HPDE6-E6E7 (cell line): ENCODE measurements at regions not wholly inside any gene's neighbourhood (a gene's known extent, or its start where the extent isn't known, plus 50 kb on each side); places are given as distances from the start of the nearest gene placed in this dataset.
"Not testable (repeated sequence)": the region's sequence is repeated elsewhere in the genome, so short reads cannot be mapped to it uniquely, and the experiment has no call there.

Experiments used
- DNase-seq: peaks from one replicate; pipeline ENCODE4 v3.0.0; 2011; ENCODE audit warnings: missing footprints; ENCODE audit errors: extremely low spot score

DNA sequence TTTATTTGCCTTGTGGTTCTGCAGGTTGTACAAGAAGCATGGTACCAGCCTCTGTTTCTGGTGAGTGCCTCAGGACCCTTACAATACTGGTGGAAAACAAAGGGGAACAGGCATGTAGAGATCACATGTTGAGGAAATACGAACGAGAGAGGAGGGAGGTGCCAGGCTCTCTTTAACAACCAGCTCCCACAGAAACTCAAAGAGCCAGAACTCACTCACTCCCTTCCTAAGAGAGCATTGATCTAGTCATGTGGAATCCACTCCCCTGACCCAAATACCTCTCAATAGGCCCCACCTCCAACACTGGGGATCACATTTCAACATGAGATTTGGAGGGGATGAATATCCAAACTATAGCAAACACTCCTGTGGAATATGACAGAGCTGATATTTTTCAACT, 938.0 kb downstream of the GALC start:
- DNase-seq = no peak

DNA sequence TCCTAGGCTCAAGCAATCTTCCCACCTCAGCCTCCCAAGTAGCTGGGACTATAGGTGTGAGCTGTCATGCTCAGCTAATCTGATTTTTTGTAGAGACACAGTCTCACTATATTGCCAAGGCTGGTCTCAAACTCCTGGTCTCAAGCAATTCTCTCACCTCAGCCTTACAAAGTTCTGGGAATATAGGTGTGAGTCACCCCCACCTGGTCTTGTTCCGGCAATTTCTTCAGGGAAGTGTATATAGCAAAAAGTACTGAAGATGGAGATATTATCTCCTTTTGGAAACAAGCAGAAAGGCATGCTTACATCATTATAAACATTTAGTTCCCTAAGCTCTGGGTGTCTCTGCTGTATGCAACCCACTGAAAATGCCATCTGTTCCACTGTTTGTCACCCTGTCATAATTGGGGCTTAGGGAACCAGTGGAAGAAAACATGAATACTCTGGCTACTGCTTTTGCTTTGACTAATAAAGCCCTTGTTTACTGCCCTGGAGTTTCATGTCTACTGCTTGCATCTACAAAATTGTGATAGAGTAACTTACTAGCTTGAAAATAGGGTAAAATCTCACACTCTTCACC, 940.2 kb downstream of the GALC start:
- DNase-seq = no peak

DNA sequence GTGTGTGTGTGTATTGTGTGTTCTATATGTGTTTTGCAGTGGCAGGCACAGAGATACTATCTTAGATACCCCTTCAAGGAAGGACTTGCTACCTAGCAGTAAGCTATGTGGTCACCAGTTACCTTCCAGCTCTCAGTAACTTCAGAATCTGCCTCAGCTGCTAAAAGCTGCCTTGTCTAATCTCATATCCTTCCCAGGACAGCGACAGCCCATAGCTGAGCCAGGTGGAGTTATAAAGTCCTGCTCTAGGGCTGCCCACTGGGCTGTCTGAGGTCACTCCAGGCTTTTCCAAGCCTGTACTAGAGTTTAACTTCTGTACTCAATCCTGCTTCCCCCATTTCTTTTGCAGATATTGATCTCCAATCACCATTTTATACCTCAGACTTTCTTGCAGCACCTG, 942.6 kb downstream of the GALC start:
- no peak for DNase-seq

DNA sequence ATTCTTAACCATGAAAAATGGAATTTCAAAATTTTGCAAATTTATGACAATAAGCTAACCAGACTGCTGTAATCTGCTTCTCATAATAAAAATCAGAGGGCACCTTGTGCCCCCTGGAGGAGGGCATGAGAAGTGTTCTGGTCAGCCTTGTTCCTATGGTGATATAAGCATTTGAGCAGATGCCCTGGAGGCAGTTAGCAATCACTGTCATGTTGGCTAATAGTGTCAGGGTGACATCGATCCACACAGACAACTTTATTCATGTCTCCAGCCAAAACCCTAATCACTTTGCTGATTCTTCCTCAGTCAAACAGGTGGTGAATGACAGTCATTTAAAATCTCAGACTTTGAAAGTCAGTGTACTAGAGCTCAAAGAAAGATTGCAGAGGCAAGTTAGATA, 943.0 kb downstream of the GALC start:
- peak; percentile 71 for DNase-seq

DNA sequence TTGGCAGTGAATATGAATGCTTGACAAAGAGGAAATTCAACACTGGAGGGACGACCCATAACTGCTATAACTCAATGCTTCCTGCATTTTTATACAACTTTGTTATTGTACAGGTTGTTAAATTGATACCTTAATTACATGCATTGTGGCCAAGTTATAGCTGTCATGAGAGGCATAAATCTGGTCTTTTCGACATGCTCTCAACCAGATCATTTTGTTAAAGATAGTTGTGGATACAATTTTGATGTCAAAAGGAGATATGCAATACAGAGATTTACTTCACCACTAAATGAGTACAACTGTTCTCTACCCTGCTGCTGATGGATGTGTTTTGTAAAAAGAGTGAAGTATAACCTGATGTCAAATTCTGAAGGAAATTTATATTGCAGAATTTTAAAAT, 946.0 kb downstream of the GALC start:
- no peak for DNase-seq

DNA sequence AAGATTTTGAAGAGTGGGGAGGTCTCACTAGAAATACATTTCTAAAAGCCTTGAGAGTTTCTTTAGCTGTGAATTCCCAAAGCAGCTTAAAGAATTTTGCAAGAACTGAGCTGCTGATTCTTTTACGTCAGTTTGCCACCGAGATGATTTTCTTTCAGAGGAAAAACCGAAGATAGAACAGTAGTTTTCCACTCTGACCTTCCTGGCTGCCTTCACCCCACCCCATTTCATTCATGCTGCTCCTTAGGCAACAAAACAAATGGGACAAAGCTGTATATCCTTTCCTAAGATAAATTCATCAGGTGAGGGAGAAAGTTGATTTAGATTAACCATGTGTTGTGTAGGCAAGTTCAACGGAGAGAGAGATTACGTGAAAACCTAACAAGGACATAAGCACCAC, 947.0 kb downstream of the GALC start:
- no peak for DNase-seq

DNA sequence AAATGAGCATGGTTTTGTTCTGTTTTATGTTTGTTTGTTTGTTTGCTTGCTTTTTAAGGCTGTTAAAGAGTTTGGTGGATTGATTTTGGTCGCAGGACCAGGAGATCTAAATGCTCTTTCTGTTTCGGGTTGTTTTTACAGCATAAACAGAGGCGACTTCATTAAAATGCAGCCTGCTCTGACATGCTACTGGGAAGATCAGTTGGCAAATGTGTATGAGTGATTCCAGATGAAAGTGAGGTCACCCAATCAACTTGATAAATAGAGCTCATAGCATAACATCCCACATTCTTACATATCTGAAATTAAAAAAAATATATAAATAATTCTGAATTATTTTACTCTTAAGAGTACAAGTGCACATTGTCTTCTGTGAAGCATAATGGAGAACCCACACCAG, 947.7 kb downstream of the GALC start:
- DNase-seq = no peak

DNA sequence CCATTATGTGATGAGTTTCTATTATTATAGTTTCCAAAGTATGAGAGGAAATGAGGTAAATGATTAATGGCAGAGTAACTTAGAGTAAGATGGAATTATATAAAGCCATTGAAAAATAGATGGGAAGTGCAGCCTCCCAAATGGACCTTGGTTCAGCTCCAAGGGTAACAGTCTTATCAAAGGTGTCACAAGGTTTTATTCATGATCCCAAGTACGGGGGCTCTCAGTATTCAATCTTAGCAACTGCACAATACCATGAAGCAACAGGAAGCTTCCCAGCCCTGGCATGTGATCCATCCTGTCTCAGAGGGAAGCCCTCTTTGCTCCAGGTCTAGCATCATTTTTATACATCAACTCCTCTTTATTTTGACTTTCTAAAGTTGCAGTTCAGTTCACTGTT, 948.2 kb downstream of the GALC start:
- no peak for DNase-seq

DNA sequence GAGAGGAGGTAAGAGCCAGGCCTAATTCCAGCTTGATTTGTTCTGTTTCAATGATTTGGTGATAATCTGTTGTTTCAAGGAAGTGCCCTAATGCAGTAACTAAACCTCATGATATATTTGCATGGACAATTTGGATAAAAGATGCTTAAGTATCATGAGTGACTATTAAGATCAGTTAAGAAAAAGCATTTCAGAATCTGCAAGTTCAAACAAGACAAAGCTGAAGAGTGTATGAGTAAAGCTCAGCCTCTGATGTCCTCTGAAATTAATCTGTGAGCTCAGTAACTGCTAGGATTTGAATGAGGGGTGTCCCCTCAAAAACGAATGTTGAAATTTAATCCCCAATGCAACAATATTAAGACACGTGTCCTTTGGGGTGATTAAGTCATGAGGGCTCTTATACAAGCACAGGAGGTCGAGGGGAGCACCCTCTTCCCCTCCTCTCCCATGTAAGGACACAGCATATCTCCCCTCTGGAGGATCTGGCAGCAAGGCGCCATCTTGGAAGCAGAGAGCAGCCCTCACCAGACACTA, 949.2 kb downstream of the GALC start:
- DNase-seq = no peak

DNA sequence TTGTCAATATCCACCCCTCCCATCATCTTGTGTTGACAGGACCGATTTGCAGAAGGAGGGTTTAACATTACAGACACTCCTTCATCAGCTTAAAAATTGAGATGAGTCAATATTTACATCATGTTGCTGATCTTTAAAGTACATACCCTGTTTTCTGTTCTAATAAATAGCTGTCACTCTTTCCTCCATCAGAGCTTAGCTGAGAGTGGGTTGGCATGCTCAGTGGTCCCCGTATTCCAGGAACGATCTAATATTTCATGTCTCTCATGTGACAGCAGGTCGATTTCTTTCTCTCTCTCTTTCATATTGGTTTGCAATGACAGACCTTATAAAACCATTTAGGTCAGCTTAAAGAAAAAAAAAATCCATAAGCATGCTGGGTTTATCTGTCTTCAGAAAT, 950.6 kb downstream of the GALC start:
- no peak for DNase-seq

DNA sequence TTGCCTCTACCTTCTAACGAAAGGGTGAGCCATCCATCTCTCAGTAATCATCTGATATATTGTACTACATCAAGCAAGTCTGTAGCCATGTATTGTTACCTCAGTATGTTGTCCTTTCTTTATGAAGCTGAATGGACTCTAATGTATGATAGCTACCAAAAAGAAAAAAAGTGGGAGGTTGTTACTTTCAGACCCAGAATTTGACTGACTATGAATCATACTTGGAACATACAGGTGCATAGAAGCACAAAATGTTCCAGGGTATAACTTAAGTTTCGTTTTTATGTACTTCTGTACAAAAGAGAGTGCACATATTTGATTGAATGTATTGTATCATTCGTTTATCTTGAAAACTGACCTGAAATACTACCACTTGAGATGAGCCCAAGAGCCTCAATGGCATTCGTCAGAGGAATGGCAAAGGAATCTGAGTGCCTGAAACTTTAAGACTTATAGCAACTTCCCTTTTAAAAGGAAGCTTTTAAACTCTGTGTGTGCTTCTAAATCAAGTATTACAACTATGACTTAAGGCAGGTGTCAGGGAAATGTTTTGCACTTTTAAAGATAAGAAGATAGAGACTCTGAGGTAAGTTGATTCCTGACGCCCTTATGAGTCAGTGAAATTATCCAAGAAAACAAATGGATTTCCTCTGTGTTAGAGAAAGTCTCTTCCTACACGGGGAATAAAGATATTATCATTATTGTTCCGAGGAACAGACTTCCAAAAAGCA, 951.5 kb downstream of the GALC start:
- no peak for DNase-seq

DNA sequence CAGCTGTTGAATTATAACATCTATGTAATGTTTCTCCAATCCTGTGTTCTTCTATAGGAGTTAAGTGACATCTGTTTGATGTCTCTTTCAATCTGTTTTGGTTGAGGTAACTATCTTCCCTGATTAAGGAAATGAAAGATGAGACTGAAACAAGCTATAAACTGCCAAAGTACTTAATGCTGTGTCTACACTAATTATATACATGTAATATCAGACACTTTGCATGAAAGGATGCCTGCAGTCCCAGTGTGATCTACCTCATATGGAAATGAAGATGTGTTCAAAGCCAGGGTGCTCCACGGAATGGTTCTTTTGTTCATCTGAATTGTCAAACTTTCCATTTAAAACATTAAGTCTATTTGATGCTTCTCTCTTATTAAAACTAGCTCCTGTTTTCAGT, 958.3 kb downstream of the GALC start:
- DNase-seq = no peak

DNA sequence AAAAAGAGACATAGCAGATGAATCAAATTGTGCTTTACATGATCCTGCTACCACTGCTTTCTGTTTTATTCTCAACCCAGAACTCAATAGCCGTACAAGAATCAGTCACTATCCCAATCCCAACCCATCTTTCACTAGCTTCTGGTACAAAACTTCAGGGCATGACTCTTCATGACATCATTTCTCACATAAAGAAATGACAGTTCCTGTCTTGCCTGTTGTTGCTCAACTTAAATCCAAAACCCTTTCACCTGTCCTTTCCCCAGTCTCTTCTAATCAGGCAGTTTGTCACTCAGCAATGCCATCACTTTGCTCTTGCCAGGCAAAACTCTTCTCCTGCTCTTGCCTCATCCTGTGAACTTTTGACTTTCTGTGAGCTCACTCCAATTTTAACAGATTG, 962.8 kb downstream of the GALC start:
- peak; percentile 32 for DNase-seq

DNA sequence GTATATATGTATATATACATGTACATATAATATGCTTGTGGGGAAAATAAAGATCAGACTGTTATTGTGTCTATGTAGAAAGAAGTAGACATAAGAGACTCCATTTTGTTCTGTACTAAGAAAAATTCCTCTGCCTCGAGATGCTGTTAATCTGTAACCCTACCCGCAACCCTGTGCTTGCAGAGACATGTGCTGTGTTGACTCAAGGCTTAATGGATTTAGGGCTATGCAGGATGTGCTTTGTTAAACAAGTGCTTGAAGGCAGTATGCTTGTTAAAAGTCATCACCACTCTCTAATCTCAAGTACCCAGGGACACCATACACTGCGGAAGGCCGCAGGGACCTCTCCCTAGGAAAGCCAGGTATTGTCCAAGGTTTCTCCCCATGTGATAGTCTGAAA, 972.9 kb downstream of the GALC start:
- not testable (repeated sequence) for DNase-seq

DNA sequence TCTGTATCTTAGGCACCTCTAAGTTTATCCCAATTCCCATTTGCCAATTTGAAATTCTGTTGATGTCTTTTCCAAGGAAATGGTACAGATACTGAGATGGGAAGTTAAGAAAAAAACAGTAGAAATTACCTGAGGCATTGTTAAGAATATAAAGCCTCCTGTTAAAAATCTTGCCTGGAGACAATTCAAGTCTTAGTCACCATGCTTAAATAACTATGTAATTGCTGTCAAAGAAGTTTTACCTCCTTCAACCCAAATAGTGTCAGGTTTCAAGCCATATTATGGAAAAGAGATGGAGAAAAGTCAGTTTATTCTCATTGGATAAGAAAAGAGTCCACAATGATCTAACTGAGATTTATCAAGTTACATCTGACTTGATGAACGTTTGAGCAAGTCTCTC, 974.7 kb downstream of the GALC start:
- DNase-seq = no peak

DNA sequence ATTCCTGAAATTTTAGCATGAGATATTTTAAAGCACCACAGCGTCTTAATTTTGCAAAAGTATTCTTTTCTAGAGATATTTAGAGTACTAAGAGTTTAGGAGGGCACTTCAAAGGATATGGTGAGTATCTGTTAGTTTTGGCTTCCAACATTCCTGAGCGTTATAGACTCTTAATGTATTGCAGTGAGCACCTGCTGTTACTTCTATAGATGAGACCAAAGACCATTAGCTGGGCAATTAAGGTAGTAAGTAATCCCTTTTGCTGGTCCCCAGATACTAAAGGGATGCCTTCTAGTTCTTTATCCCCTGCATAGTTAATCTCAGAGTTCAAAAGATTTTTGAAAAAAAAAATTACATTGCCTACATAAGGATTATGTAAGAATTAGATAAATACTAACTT, 975.6 kb downstream of the GALC start:
- no peak for DNase-seq

DNA sequence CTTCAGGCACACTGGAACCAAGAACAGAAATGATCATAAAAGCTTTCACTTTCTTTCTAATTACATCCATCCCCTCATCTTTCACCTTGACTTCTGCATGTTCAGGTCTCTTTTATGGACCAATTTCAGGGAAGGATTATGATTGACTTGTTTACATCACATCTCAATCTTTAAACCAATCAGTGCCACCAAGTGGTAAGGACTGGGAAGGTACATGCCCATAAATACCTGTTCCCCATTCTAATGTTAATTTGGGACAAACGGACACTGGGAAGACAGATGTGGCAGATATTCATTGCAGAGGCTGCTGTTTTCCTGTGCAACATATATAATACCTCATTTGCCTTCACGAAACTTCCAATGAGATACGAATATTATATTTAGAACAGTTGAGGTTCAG, 978.1 kb downstream of the GALC start:
- no peak for DNase-seq

DNA sequence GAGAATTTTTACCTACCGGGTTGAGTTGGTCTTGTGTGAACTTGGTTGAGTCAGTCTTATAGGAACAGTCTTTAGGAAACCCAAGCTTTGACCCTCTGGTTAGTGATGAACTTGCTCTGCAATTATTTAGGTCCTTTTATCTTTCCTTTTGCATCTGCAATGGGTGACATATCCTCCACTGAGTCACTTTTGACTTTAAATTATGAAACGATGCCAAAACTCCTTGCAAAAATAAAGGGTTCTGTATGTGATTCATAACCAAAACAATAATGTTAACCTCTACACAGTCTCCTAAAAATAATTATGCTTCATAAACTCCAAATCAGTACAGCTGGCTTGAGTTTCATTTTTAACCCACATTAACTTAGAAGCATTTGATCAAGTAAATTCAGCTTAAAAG, 979.4 kb downstream of the GALC start:
- DNase-seq = no peak

DNA sequence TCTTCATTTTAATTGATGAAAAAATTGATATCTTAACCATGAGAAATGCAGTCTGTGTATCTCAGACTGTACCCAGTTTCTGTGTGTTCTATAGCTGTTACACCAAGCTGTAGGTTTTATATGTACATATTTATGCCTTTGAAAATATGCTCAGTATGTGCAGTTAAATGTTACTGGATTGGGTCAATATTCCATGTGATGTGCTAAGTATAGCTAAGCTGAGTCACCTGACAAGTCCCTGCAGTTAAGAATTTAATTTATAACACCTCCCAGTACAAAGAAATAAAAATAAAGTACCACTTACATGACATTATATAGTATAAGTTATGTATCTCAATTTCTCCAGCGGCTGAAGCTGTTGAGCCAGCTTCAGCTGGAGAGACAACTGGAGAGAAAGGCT, 984.0 kb downstream of the GALC start:
- no peak for DNase-seq

DNA sequence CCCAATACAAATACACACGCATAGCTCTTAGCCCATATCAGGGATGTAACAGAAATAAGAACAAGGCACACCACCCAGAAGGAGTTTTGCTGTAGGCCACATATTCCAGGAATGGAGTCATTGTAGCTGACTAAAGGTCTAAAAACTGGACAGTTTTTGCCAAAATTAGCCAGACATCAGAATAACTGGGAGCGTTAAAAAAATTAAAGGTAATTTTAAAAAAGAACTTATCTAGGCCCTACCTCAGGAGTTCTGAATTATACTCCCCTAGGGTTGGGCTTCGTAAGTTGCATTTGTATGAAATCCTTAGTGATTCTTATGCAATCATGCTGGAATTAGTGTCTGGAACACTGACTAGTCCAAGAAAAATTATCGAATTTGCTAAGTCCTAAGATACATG, 987.7 kb downstream of the GALC start:
- DNase-seq = no peak

DNA sequence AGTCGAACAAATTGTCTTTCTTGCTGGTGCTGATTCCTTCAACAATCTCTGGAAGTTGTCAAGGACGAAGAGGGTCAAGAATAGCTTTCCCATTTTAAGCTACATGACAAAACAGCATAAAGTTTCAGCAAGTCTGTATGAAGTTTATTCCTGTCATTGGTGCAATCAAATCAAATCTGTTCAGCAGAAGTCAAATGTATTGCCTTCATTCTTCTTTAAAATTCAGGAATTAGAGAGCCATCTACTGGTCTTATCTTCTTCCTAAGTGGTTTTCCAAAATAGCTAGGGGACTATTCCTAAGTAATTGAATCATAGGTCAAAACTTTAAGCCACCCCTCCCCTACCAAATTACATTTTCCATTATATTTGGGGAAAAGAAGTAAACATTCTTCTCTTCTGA, 990.2 kb downstream of the GALC start:
- no peak for DNase-seq

DNA sequence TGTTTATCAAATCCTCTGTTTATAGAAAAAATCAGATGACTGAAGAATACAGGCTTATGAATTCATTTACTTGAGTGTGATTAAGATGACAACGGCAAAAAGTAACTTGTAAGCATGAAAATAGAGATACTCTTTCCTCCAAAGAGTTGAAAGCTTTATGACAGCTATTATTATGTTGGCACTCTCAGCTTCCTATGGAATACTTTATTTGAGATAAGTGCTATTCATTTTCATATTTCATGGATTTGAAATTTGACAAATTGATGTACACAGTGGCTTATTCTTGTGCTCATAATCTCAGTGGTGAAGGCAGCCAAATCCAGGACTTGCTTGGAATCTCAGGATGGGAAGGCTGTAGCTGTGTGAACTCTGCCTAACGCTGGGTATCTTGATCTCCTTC, 991.6 kb downstream of the GALC start:
- DNase-seq = no peak

DNA sequence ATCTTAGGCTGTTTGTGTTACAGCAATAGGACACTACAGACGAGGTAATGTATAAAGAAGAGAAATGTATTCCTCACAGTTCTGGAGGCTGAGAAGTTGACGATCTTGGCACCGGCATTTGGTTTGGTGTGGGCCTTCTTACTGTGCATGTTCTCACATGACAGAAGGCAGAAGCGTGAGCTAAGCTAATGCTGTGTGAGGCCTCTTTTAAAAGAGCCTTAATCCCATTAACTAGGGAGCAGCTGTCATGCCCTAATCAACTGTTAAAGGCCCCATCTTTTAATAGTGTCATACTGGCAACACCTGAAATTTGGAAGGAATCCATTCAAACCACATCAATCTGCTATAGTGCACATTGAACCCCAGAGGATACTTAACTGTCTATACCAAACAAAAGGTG, 992.9 kb downstream of the GALC start:
- DNase-seq = no peak

DNA sequence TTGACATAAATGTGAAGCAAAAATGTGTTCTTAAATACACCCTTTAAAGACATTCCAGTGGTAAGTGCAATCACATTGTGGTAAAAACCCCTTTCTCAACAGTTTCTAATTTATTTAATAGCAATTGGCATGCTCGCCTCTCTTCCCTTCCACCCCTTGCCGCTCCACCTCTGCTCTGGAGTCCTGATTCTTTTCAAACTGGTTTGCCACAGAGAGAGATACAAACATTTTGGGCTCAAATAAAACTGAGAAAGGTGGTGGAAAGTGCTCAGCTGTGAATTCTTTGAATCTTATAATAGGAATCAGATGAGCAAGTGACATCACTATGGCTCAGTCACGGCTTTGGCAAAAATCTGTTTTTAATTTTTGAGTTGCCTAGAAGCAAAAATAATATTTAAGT, 993.9 kb downstream of the GALC start:
- no peak for DNase-seq
